Islet of Langerhans (tissue), 1 donor: ENCODE measurements at regions not wholly inside any gene's neighbourhood (a gene's known extent, or its start where the extent isn't known, plus 50 kb on each side); places are given as distances from the start of the nearest gene placed in this dataset.

Source experiments
- FAIRE-seq: peaks from one replicate; lab custom pipeline; 2011; peaks lifted over from hg19 to GRCh38; lab: Jason Lieb, UNC

- no peak for FAIRE-seq
Observed at GRCh38 chr4:59086410-59086809, 1976.2 kb upstream of the IGFBP7 start.

GRCh38 chr4:59091146-59092142 lies 1981.3 kb upstream of the IGFBP7 start:
- no peak for FAIRE-seq

- no peak for FAIRE-seq
Observed at GRCh38 chr4:59094505-59094904, 1984.3 kb upstream of the IGFBP7 start.

- FAIRE-seq, result no peak
Observed at GRCh38 chr4:59102311-59102710, 1992.1 kb upstream of the IGFBP7 start.

- no peak for FAIRE-seq
Observed at GRCh38 chr4:59120287-59120814, 2010.2 kb upstream of the IGFBP7 start.

- no peak for FAIRE-seq
Observed at GRCh38 chr4:59122626-59123025, 2012.4 kb upstream of the IGFBP7 start.

GRCh38 chr4:59126159-59126558 lies 2016.0 kb upstream of the IGFBP7 start:
- no peak for FAIRE-seq

- no peak for FAIRE-seq
Observed at GRCh38 chr4:59127006-59127405, 2016.8 kb upstream of the IGFBP7 start.

- no peak for FAIRE-seq
Observed at GRCh38 chr4:59127743-59128142, 2017.6 kb upstream of the IGFBP7 start.

- FAIRE-seq, result no peak
Observed at GRCh38 chr4:59135248-59135985, 2025.2 kb upstream of the IGFBP7 start.

- FAIRE-seq, result no peak
Observed at GRCh38 chr4:59161249-59161648, 2038.9 kb upstream of the ADGRL3 start.

- no peak for FAIRE-seq
Observed at GRCh38 chr4:59175617-59176016, 2024.5 kb upstream of the ADGRL3 start.

GRCh38 chr4:59179372-59179771 lies 2020.8 kb upstream of the ADGRL3 start:
- FAIRE-seq, result no peak

- FAIRE-seq, result no peak
Observed at GRCh38 chr4:59180161-59180560, 2020.0 kb upstream of the ADGRL3 start.

GRCh38 chr4:59180969-59181368 lies 2019.2 kb upstream of the ADGRL3 start:
- no peak for FAIRE-seq

GRCh38 chr4:59195839-59196238 lies 2004.3 kb upstream of the ADGRL3 start:
- FAIRE-seq, result no peak

- FAIRE-seq, result no peak
Observed at GRCh38 chr4:59200992-59201391, 1999.1 kb upstream of the ADGRL3 start.

- no peak for FAIRE-seq
Observed at GRCh38 chr4:59217910-59218631, 1982.1 kb upstream of the ADGRL3 start.

- no peak for FAIRE-seq
Observed at GRCh38 chr4:59222221-59222620, 1977.9 kb upstream of the ADGRL3 start.

GRCh38 chr4:59223292-59223941 lies 1976.7 kb upstream of the ADGRL3 start:
- FAIRE-seq, result no peak

- FAIRE-seq, result no peak
Observed at GRCh38 chr4:59238212-59238611, 1961.9 kb upstream of the ADGRL3 start.

- no peak for FAIRE-seq
Observed at GRCh38 chr4:59240011-59240410, 1960.1 kb upstream of the ADGRL3 start.
